ENCODE measurements at regions not wholly inside any gene's neighbourhood (a gene's known extent, or its start where the extent isn't known, plus 50 kb on each side); places are given as distances from the start of the nearest gene placed in this dataset.

DNA sequence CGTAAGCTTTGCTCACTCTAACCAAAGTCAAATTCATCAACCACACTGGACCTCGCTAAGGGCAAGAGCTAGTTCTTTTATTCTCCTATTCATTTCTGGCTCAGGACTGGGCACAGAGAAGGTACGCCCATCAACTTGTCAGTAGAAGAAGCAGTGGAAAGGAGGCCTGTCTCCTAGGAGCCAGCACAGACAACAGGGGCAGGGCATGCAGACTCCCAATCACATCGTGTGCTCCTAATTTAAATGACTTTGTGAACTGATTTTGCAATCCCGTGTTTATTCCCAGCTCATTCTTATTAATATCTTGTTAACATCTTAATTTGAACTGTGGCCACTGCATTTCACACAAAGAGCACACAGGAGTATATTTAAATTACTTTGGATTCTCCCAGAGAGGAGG lies 161.1 kb upstream of the BCL6 start:
- in situ Hi-C loops (cut with MboI): no loop called here
- TF ChIP-seq, protein P1, sequence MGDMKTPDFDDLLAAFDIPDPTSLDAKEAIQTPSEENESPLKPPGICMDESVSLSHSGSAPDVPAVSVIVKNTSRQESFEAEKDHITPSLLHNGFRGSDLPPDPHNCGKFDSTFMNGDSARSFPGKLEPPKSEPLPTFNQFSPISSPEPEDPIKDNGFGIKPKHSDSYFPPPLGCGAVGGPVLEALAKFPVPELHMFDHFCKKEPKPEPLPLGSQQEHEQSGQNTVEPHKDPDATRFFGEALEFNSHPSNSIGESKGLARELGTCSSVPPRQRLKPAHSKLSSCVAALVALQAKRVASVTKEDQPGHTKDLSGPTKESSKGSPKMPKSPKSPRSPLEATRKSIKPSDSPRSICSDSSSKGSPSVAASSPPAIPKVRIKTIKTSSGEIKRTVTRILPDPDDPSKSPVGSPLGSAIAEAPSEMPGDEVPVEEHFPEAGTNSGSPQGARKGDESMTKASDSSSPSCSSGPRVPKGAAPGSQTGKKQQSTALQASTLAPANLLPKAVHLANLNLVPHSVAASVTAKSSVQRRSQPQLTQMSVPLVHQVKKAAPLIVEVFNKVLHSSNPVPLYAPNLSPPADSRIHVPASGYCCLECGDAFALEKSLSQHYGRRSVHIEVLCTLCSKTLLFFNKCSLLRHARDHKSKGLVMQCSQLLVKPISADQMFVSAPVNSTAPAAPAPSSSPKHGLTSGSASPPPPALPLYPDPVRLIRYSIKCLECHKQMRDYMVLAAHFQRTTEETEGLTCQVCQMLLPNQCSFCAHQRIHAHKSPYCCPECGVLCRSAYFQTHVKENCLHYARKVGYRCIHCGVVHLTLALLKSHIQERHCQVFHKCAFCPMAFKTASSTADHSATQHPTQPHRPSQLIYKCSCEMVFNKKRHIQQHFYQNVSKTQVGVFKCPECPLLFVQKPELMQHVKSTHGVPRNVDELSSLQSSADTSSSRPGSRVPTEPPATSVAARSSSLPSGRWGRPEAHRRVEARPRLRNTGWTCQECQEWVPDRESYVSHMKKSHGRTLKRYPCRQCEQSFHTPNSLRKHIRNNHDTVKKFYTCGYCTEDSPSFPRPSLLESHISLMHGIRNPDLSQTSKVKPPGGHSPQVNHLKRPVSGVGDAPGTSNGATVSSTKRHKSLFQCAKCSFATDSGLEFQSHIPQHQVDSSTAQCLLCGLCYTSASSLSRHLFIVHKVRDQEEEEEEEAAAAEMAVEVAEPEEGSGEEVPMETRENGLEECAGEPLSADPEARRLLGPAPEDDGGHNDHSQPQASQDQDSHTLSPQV (IDR thresholded peaks at IDR 0.05): no peak
- TF ChIP-seq MEF2B (IDR thresholded peaks at IDR 0.05; ENCODE audit: partially characterized antibody, poor library complexity, severe bottlenecking) (no peak), SUZ12 (IDR thresholded peaks at IDR 0.05; ENCODE audit: unreplicated experiment) (no peak)
- Histone ChIP-seq H3K4me2 (ENCODE audit: control insufficient read depth, insufficient read depth) (no peak overlapping the region), H3K27ac (ENCODE audit: control insufficient read depth, insufficient read depth) (no peak overlapping the region), H3K9ac (ENCODE audit: control insufficient read depth, insufficient read depth, low read length) (no peak overlapping the region), H2AFZ (ENCODE audit: control insufficient read depth, low read depth, low read length) (no peak overlapping the region), H3K36me3 (ENCODE audit: control insufficient read depth in 2 of 2, insufficient read depth in 2 of 2, low read length in 1 of 2) (no peaks in the 10 kb centered on the region), H3K9me3 (replicated peaks; ENCODE audit: control insufficient read depth, insufficient read depth, low read length) (no peaks in the 10 kb centered on the region; the same call in 2 of the 3 replicates), H4K20me1 (ENCODE audit: control insufficient read depth, insufficient read depth) (peaks cover 2% of the 10 kb centered on the region; the same call in 1 of the 2 replicates), H3K4me1 (ENCODE audit: control insufficient read depth, insufficient read depth, low read length) (peaks cover 11% of the 10 kb centered on the region), H3K79me2 (ENCODE audit: control insufficient read depth, insufficient read depth, low read length) (no peaks in the 10 kb centered on the region), H3K27me3 (replicated peaks in 1 of 2; ENCODE audit: control insufficient read depth in 2 of 2, insufficient read depth in 2 of 2, low read length in 1 of 2) (peaks cover 4 to 23% of the 10 kb centered on the region in 2 experiments), H3K4me3 (no peak overlapping the region)
- intact Hi-C loops (cut with micrococcal nuclease; ENCODE audit: unreplicated experiment): no loop called here
- ChIA-PET POLR2A (no interaction called here), RAD21 (ENCODE audit: unreplicated experiment) (interaction anchor here (0.6 kb wide), 1 partner anchor 106 kb away, joined by 3 read pairs; no protein-coding TSS in a partner anchor), SMC1A (ENCODE audit: uncharacterized antibody, unreplicated experiment) (interaction anchor here (1.2 kb wide), 1 partner anchor 11 kb away, joined by 3 read pairs; no protein-coding TSS in a partner anchor), CTCF (no interaction called here)
- no peak for ATAC-seq
- WGBS (ENCODE audit: insufficient coverage, insufficient replicate concordance, low lambda C conversion rate, missing lambda C conversion rate): 35% methylated on average over 5 of the region's 5 CpGs
- no TSS peak for BruUV-seq (replicated peaks)
- no peak for FAIRE-seq
- no peak for DNase-seq (ENCODE audit: low read depth, low spot score)
